HepG2 (cell line): ENCODE measurements at regions not wholly inside any gene's neighbourhood (a gene's known extent, or its start where the extent isn't known, plus 50 kb on each side); places are given as distances from the start of the nearest gene placed in this dataset.

Source experiments
- ATAC-seq: fragments of 200-7000 bp; cut with Tn5 transposase; 3 replicates; pipeline ENCODE4 v1.9.1; 2020; ENCODE audit warnings: mild to moderate bottlenecking, moderate library complexity
- BruUV-seq: library from RNA; stranded (reverse); fragments of 400-500 nt; replicated peaks from 2 replicates; lab custom pipeline; 2021; lab: Mats Ljungman, UMichigan
- CTCF ChIA-PET: fragments of 300-600 bp; formaldehyde crosslinking; extraction: SDS; loops from one replicate; lab custom pipeline; 2021; ENCODE audit warnings: low total read pairs, inconsistent platforms, low intra/inter-chr PET ratio; lab: Yijun Ruan, JAX
- POLR2A ChIA-PET: fragments of 350-600 bp; sonication (Branson Sonifier 250); formaldehyde crosslinking; loops from one replicate; lab custom pipeline; 2020; ENCODE audit warnings: antibody characterized with exemption, inconsistent platforms; lab: Yijun Ruan, JAX
- DNase-seq: peaks from one replicate; pipeline ENCODE4 v3.0.0-alpha.2; 2015; ENCODE audit warnings: low spot score
- FAIRE-seq: peaks from 3 replicates; lab custom pipeline; 2011; peaks lifted over from hg19 to GRCh38; lab: Jason Lieb, UNC
- H2AFZ ChIP-seq: one replicate; pipeline ENCODE4 v1.6.1; 2011; ENCODE audit warnings: low read length, inconsistent platforms
- H3K27ac ChIP-seq: fragments of 300-600 bp; 3 replicates; pipeline ENCODE4 v1.8.0; 2011; ENCODE audit warnings: mixed run types, mild to moderate bottlenecking, mixed read lengths, low read length, inconsistent platforms; ENCODE audit not compliant: insufficient read depth; ENCODE audit errors: extremely low read length
- H3K27me3 ChIP-seq, 2 experiments: fragments of 200-600 bp in 1 of 2; 2 replicates in 1 of 2; 3 replicates in 1 of 2; pipeline versions ENCODE4 v1.6.0 to v1.8.0; 2011; ENCODE audit warnings: low read length in 2 of 2, mild to moderate bottlenecking in 2 of 2, moderate library complexity in 2 of 2, inconsistent platforms in 1 of 2; ENCODE audit not compliant: insufficient read depth in 2 of 2, control insufficient read depth in 1 of 2
- H3K36me3 ChIP-seq, 2 experiments: fragments of 200-600 bp in 1 of 2; replicated peaks in 1 of 2; 2 replicates in 1 of 2; 3 replicates in 1 of 2; pipeline versions ENCODE4 v1.5.1 to v1.8.0; 2011; ENCODE audit warnings: low read length in 2 of 2, inconsistent platforms in 1 of 2; ENCODE audit not compliant: insufficient read depth in 2 of 2, control insufficient read depth in 1 of 2
- H3K4me1 ChIP-seq: 2 replicates; pipeline ENCODE4 v1.5.1; 2012; ENCODE audit warnings: low read length, inconsistent platforms; ENCODE audit not compliant: insufficient read depth
- H3K4me2 ChIP-seq: 2 replicates; pipeline ENCODE4 v1.6.0; 2011; ENCODE audit warnings: low read depth, low read length, inconsistent platforms
- H3K4me3 ChIP-seq, 3 experiments: fragments of 200-600 bp in 1 of 3; sonication (generic), shearing (Covaris generic) in 1 of 3; replicated peaks in 1 of 3; 2 replicates each; pipeline ENCODE4 v1.5.1; 2011 to 2016; ENCODE audit warnings: low read length in 3 of 3, inconsistent platforms in 2 of 3, low read depth in 2 of 3, mild to moderate bottlenecking in 2 of 3, control low read depth in 1 of 3, mixed read lengths in 1 of 3; ENCODE audit not compliant: insufficient read depth in 1 of 3
- H3K79me2 ChIP-seq: one replicate; pipeline ENCODE4 v1.6.1; 2011; ENCODE audit warnings: low read length, inconsistent platforms; ENCODE audit not compliant: insufficient read depth
- H3K9ac ChIP-seq: 2 replicates; pipeline ENCODE4 v1.6.0; 2011; ENCODE audit warnings: mild to moderate bottlenecking, low read depth, low read length, inconsistent platforms; ENCODE audit not compliant: insufficient read depth
- H3K9me3 ChIP-seq: 2 replicates; pipeline ENCODE4 v1.5.1; 2012; ENCODE audit warnings: mild to moderate bottlenecking, low read length
- H4K20me1 ChIP-seq: 2 replicates; pipeline ENCODE4 v1.6.0; 2011; ENCODE audit warnings: inconsistent platforms, mild to moderate bottlenecking, low read length, moderate library complexity; ENCODE audit not compliant: insufficient read depth
- HDAC1 ChIP-seq: sonication (generic); formaldehyde crosslinking; IDR thresholded peaks from 2 replicates; pipeline ENCODE4 v1.5.1; 2020; ENCODE audit warnings: mild to moderate bottlenecking, missing genetic modification reagents
- IKZF1 ChIP-seq: fragments of 450-650 bp; IDR thresholded peaks from 2 replicates; pipeline ENCODE4 v1.7.1; 2016
- KDM2A ChIP-seq: sonication (generic); formaldehyde crosslinking; IDR thresholded peaks from 2 replicates; pipeline ENCODE4 v1.4.0; 2020; ENCODE audit warnings: low read depth, missing genetic modification reagents, borderline replicate concordance
- TP53 ChIP-seq: sonication (generic); formaldehyde crosslinking; conservative IDR thresholded peaks from 2 replicates; pipeline ENCODE4 v1.4.0; 2020; ENCODE audit warnings: missing genetic modification reagents
- ZNF33A ChIP-seq: sonication (generic); formaldehyde crosslinking; IDR thresholded peaks from 2 replicates; pipeline ENCODE4 v1.5.1; 2020; ENCODE audit warnings: missing genetic modification reagents, mild to moderate bottlenecking, moderate library complexity, borderline replicate concordance
- ZNF616 ChIP-seq: sonication (generic); formaldehyde crosslinking; IDR thresholded peaks from 2 replicates; pipeline ENCODE4 v1.5.0; 2020; ENCODE audit warnings: low read depth, mild to moderate bottlenecking, missing genetic modification reagents
- ZNF737 ChIP-seq: sonication (generic); formaldehyde crosslinking; IDR thresholded peaks from 2 replicates; pipeline ENCODE4 v1.5.0; 2020; ENCODE audit warnings: missing genetic modification reagents, mild to moderate bottlenecking, borderline replicate concordance
- ZNF841 ChIP-seq: sonication (generic); formaldehyde crosslinking; IDR thresholded peaks from 2 replicates; pipeline ENCODE4 v1.8.1; 2023; ENCODE audit warnings: missing genetic modification reagents, borderline replicate concordance
- ZSCAN9 ChIP-seq: IDR thresholded peaks from 2 replicates; pipeline ENCODE4 v1.6.1; 2016; ENCODE audit warnings: borderline replicate concordance
- WGBS: methylation state at CpG from one replicate; pipeline ENCODE4 v1.1.6; 2017; ENCODE audit warnings: low lambda C conversion rate; 5-methylcytosine and 5-hydroxymethylcytosine counted together
- in situ Hi-C: cut with HindIII; loops from 2 replicates; pipeline ENCODE4 v1.10.0; 2017; ENCODE audit warnings: low pct_unique_long_range_greater_than_20kb; ENCODE audit not compliant: extremely low pct_ligation_motif_present
- intact Hi-C: fragments of 100-400 bp; cut with micrococcal nuclease; formaldehyde crosslinking; loops from one replicate; pipeline ENCODE4 v1.10.0; 2022; ENCODE audit not compliant: unreplicated experiment
- TF ChIP-seq, protein P1 (sequence below): sonication (generic); formaldehyde crosslinking; IDR thresholded peaks from 2 replicates; pipeline ENCODE4 v1.4.0; 2020; ENCODE audit warnings: low read depth, mild to moderate bottlenecking, missing genetic modification reagents
- TF ChIP-seq, protein P2 (sequence below): sonication (generic); IDR thresholded peaks from 2 replicates; pipeline ENCODE4 v1.6.1; 2016; ENCODE audit warnings: low read depth, borderline replicate concordance

DNA sequence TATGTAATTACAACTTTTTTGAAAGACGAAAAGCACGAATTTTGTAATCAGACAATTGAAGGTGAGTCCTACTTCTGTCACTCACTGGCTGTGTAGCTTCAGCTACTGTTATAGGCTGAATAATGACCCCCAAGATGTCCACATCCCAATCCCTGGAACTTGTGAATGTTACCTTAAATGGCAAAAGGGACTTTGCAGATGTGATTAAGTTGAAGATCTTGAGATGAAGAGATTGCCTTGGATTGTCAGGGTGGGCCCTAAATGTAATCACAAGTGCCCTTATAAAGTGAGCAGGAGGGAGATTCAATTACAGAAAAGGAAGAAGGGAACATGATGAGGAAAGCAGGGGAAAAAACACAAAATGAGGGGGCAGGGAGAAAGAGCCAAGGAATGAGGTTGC is 326.2 kb upstream of the MSX2 start (continued):
- TF ChIP-seq KDM2A (CRISPR knock-in tag) (no peak), TP53 (CRISPR knock-in tag) (no peak), HDAC1 (CRISPR knock-in tag) (no peak), ZSCAN9 (CRISPR knock-in tag) (no peak), ZNF616 (CRISPR knock-in tag) (no peak), IKZF1 (no peak), ZNF33A (no peak), ZNF737 (CRISPR knock-in tag) (no peak)
- TF ChIP-seq, protein P1, sequence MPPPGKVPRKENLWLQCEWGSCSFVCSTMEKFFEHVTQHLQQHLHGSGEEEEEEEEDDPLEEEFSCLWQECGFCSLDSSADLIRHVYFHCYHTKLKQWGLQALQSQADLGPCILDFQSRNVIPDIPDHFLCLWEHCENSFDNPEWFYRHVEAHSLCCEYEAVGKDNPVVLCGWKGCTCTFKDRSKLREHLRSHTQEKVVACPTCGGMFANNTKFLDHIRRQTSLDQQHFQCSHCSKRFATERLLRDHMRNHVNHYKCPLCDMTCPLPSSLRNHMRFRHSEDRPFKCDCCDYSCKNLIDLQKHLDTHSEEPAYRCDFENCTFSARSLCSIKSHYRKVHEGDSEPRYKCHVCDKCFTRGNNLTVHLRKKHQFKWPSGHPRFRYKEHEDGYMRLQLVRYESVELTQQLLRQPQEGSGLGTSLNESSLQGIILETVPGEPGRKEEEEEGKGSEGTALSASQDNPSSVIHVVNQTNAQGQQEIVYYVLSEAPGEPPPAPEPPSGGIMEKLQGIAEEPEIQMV = no peak
- TF ChIP-seq, protein P2, sequence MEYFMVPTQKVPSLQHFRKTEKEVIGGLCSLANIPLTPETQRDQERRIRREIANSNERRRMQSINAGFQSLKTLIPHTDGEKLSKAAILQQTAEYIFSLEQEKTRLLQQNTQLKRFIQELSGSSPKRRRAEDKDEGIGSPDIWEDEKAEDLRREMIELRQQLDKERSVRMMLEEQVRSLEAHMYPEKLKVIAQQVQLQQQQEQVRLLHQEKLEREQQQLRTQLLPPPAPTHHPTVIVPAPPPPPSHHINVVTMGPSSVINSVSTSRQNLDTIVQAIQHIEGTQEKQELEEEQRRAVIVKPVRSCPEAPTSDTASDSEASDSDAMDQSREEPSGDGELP = no peak
- TF ChIP-seq, all 625 proteins: peak for 0

DNA sequence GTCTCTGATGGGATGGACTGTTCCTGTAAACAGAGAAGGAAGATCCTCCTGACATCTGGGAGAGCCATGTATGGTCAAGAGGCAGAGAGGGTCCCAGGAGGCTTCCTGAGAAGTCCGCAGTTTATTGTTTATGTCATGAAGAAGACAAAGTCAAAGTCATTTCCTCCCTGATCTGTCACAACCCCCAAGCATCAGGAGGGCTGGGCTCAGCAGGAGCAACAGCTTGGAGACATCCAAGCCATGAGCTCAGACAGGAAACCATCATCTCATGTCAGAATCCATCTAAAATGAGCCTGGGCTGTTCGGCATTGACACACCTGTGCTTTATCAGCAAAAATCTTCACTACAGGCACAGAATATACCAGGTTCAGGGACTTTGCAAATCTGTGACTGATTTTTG is 325.0 kb upstream of the MSX2 start:
- Histone ChIP-seq H3K36me3 (no peaks in the 10 kb centered on the region), H3K4me2 (no peak overlapping the region), H3K27ac (no peak overlapping the region), H2AFZ (no peak overlapping the region), H3K27me3 (peaks cover 0 to 6% of the 10 kb centered on the region in 2 experiments; a peak in 2 of 5 replicates), H3K4me1 (no peaks in the 10 kb centered on the region), H4K20me1 (no peaks in the 10 kb centered on the region), H3K4me3 (no peak overlapping the region), H3K9me3 (no peaks in the 10 kb centered on the region), H3K79me2 (no peaks in the 10 kb centered on the region), H3K9ac (no peak overlapping the region)
- 0% methylated on average over 2 of the region's 2 CpGs for WGBS
- intact Hi-C loops = no loop called here
- in situ Hi-C loops = no loop called here
- BruUV-seq = no TSS peak
- no peak for DNase-seq
- POLR2A ChIA-PET = no interaction called here
- no peak for FAIRE-seq
- ATAC-seq = no peak
- CTCF ChIA-PET = no interaction called here
- TF ChIP-seq ZNF841 = no peak
